Testis (tissue), 2 donors: ENCODE measurements at regions not wholly inside any gene's neighbourhood (a gene's known extent, or its start where the extent isn't known, plus 50 kb on each side); places are given as distances from the start of the nearest gene placed in this dataset.

Source experiments
- CTCF ChIP-seq, 3 experiments: fragments of 450-650 bp in 2 of 3; fragments of 200-600 bp in 1 of 3; sonication (generic) in 1 of 3; IDR thresholded peaks; one replicate each; pipeline ENCODE4 v1.5.1; 2016 to 2019; ENCODE audit warnings: antibody characterized with exemption in 3 of 3, mild to moderate bottlenecking in 2 of 3, moderate library complexity in 1 of 3
- POLR2A ChIP-seq: fragments of 450-650 bp; IDR thresholded peaks from one replicate; pipeline ENCODE4 v1.6.1; 2017; ENCODE audit warnings: antibody characterized with exemption, mild to moderate bottlenecking, moderate library complexity

GRCh38 chr6:119902681-119903080, 553.1 kb upstream of the MAN1A1 start:
- TF ChIP-seq CTCF (IDR thresholded peaks at IDR 0.05), result no peak
- TF ChIP-seq POLR2A, result no peak
